Esophagus muscularis mucosa (tissue), 4 donors: ENCODE measurements at regions not wholly inside any gene's neighbourhood (a gene's known extent, or its start where the extent isn't known, plus 50 kb on each side); places are given as distances from the start of the nearest gene placed in this dataset.

ENCODE experiments used
- CTCF ChIP-seq, 3 experiments: fragments of 200-600 bp in 2 of 3; fragments of 450-650 bp in 1 of 3; sonication (generic) in 2 of 3; IDR thresholded peaks; one replicate each; pipeline ENCODE4 v1.5.1; 2017 to 2019; ENCODE audit warnings: antibody characterized with exemption in 3 of 3, mild to moderate bottlenecking in 2 of 3, moderate library complexity in 1 of 3
- EP300 ChIP-seq: sonication (generic); formaldehyde crosslinking; IDR thresholded peaks from one replicate; pipeline ENCODE4 v1.6.1; 2017; ENCODE audit warnings: antibody characterized with exemption
- POLR2A ChIP-seq: fragments of 450-650 bp; IDR thresholded peaks from one replicate; pipeline ENCODE4 v1.6.1; 2017; ENCODE audit warnings: antibody characterized with exemption, moderate library complexity, mild to moderate bottlenecking, low read depth
- POLR2AphosphoS5 ChIP-seq, 2 donors: sonication (generic); formaldehyde crosslinking; IDR thresholded peaks; one replicate each; pipeline ENCODE4 v1.6.1; 2017; ENCODE audit warnings: antibody characterized with exemption in 2 of 2

- TF ChIP-seq POLR2A (no peak), CTCF (IDR thresholded peaks at IDR 0.05) (no peak), EP300 (no peak), POLR2AphosphoS5 (IDR thresholded peaks at IDR 0.05) (no peak)
These were observed 89.0 kb upstream of the DTNBP1 start for GRCh38 chr6:15751721-15752350.
